ENCODE measurements at regions not wholly inside any gene's neighbourhood (a gene's known extent, or its start where the extent isn't known, plus 50 kb on each side); places are given as distances from the start of the nearest gene placed in this dataset.

DNA sequence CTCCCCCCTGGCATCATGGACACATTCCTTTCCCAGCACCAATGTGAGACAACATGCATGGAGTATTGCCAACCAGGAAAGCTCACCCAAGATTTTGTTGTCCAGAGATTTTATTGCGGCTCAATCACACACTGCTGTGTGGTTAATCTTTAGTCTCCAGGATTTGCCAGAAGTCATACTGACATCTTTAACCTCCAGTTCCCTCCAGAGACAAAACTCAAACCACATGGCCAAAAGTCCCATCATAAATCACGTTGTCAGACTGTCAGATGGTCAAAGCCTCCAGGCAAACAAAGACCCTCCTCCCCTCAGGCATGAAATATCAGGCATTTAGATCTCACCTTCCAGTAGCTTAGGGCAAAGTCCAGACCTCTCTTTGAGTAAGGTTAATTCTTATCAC is 97.3 kb upstream of the OPRM1 start:
- TF ChIP-seq, protein P1, sequence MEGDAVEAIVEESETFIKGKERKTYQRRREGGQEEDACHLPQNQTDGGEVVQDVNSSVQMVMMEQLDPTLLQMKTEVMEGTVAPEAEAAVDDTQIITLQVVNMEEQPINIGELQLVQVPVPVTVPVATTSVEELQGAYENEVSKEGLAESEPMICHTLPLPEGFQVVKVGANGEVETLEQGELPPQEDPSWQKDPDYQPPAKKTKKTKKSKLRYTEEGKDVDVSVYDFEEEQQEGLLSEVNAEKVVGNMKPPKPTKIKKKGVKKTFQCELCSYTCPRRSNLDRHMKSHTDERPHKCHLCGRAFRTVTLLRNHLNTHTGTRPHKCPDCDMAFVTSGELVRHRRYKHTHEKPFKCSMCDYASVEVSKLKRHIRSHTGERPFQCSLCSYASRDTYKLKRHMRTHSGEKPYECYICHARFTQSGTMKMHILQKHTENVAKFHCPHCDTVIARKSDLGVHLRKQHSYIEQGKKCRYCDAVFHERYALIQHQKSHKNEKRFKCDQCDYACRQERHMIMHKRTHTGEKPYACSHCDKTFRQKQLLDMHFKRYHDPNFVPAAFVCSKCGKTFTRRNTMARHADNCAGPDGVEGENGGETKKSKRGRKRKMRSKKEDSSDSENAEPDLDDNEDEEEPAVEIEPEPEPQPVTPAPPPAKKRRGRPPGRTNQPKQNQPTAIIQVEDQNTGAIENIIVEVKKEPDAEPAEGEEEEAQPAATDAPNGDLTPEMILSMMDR (conservative IDR thresholded peaks at IDR 0.05; ENCODE audit: low read depth, low read length), result no peak
- TF ChIP-seq MXI1 (IDR thresholded peaks at IDR 0.05; ENCODE audit: borderline replicate concordance, low read depth, low read length) (no peak), SMC3 (IDR thresholded peaks at IDR 0.05; ENCODE audit: low read depth, low read length) (no peak), NFE2L2 (IDR thresholded peaks at IDR 0.05; ENCODE audit: low read depth, low read length) (no peak)
